ENCODE measurements at regions not wholly inside any gene's neighbourhood (a gene's known extent, or its start where the extent isn't known, plus 50 kb on each side); places are given as distances from the start of the nearest gene placed in this dataset.

GRCh38 chr3:144341471-144341870 lies 369.8 kb downstream of the DIPK2A start:
- Mint-ChIP-seq H3K4me1 (no peaks in the 10 kb centered on the region), H3K4me3 (no peak overlapping the region), H3K9me3 (no peaks in the 10 kb centered on the region), H3K36me3 (ENCODE audit: low read depth) (no peaks in the 10 kb centered on the region), H3K27me3 (no peaks in the 10 kb centered on the region), H3K27ac (no peak overlapping the region)
- intact Hi-C loops (cut with micrococcal nuclease): no loop called here
- no peak for DNase-seq

GRCh38 chr3:144343343-144343742 lies 371.7 kb downstream of the DIPK2A start:
- no peak overlapping the region for H3K27ac Mint-ChIP-seq
- no peaks in the 10 kb centered on the region for H3K4me1 Mint-ChIP-seq
- no peaks in the 10 kb centered on the region for H3K36me3 Mint-ChIP-seq (ENCODE audit: low read depth)
- intact Hi-C loops (cut with micrococcal nuclease): no loop called here
- no peak overlapping the region for H3K4me3 Mint-ChIP-seq
- no peaks in the 10 kb centered on the region for H3K9me3 Mint-ChIP-seq
- no peaks in the 10 kb centered on the region for H3K27me3 Mint-ChIP-seq
- DNase-seq: no peak

GRCh38 chr3:144343777-144344176 lies 372.2 kb downstream of the DIPK2A start:
- Mint-ChIP-seq H3K27me3 (no peaks in the 10 kb centered on the region), H3K27ac (no peak overlapping the region), H3K4me3 (no peak overlapping the region), H3K9me3 (no peaks in the 10 kb centered on the region), H3K4me1 (no peaks in the 10 kb centered on the region), H3K36me3 (ENCODE audit: low read depth) (no peaks in the 10 kb centered on the region)
- DNase-seq: no peak
- intact Hi-C loops (cut with micrococcal nuclease): no loop called here

- Mint-ChIP-seq H3K27me3 (no peaks in the 10 kb centered on the region), H3K9me3 (no peaks in the 10 kb centered on the region), H3K4me3 (no peak overlapping the region), H3K36me3 (ENCODE audit: low read depth) (no peaks in the 10 kb centered on the region), H3K4me1 (no peaks in the 10 kb centered on the region), H3K27ac (no peak overlapping the region)
- intact Hi-C loops (cut with micrococcal nuclease): no loop called here
- no peak for DNase-seq
Observed at GRCh38 chr3:144344925-144345548, 373.4 kb downstream of the DIPK2A start.

- Mint-ChIP-seq H3K27ac (no peak overlapping the region), H3K36me3 (ENCODE audit: low read depth) (no peaks in the 10 kb centered on the region), H3K9me3 (no peaks in the 10 kb centered on the region), H3K4me3 (no peak overlapping the region), H3K27me3 (no peaks in the 10 kb centered on the region), H3K4me1 (no peaks in the 10 kb centered on the region)
- intact Hi-C loops (cut with micrococcal nuclease): no loop called here
- no peak for DNase-seq
Observed at GRCh38 chr3:144350125-144350524, 378.5 kb downstream of the DIPK2A start.

GRCh38 chr3:144351011-144351410 lies 379.4 kb downstream of the DIPK2A start:
- no peaks in the 10 kb centered on the region for H3K4me1 Mint-ChIP-seq
- no peaks in the 10 kb centered on the region for H3K27me3 Mint-ChIP-seq
- intact Hi-C loops (cut with micrococcal nuclease): no loop called here
- H3K36me3 Mint-ChIP-seq (ENCODE audit: low read depth): no peaks in the 10 kb centered on the region
- no peak overlapping the region for H3K4me3 Mint-ChIP-seq
- no peak overlapping the region for H3K27ac Mint-ChIP-seq
- no peak for DNase-seq
- no peaks in the 10 kb centered on the region for H3K9me3 Mint-ChIP-seq

GRCh38 chr3:144351773-144352365 lies 380.2 kb downstream of the DIPK2A start:
- intact Hi-C loops (cut with micrococcal nuclease): no loop called here
- no peak for DNase-seq
- Mint-ChIP-seq H3K4me1 (no peaks in the 10 kb centered on the region), H3K4me3 (no peak overlapping the region), H3K27ac (no peak overlapping the region), H3K27me3 (no peaks in the 10 kb centered on the region), H3K9me3 (no peaks in the 10 kb centered on the region), H3K36me3 (ENCODE audit: low read depth) (no peaks in the 10 kb centered on the region)

GRCh38 chr3:144358191-144358590 lies 386.6 kb downstream of the DIPK2A start:
- H3K36me3 Mint-ChIP-seq (ENCODE audit: low read depth): no peaks in the 10 kb centered on the region
- H3K4me3 Mint-ChIP-seq: no peak overlapping the region
- no peaks in the 10 kb centered on the region for H3K9me3 Mint-ChIP-seq
- H3K27ac Mint-ChIP-seq: no peak overlapping the region
- no peaks in the 10 kb centered on the region for H3K4me1 Mint-ChIP-seq
- intact Hi-C loops (cut with micrococcal nuclease): no loop called here
- H3K27me3 Mint-ChIP-seq: no peaks in the 10 kb centered on the region
- DNase-seq: no peak

GRCh38 chr3:144361002-144361401 lies 389.4 kb downstream of the DIPK2A start:
- no peaks in the 10 kb centered on the region for H3K4me1 Mint-ChIP-seq
- no peak overlapping the region for H3K27ac Mint-ChIP-seq
- H3K27me3 Mint-ChIP-seq: no peaks in the 10 kb centered on the region
- DNase-seq: no peak
- H3K36me3 Mint-ChIP-seq (ENCODE audit: low read depth): no peaks in the 10 kb centered on the region
- intact Hi-C loops (cut with micrococcal nuclease): no loop called here
- H3K9me3 Mint-ChIP-seq: peaks cover 3% of the 10 kb centered on the region
- no peak overlapping the region for H3K4me3 Mint-ChIP-seq

- Mint-ChIP-seq H3K27me3 (no peaks in the 10 kb centered on the region), H3K4me3 (no peak overlapping the region), H3K36me3 (ENCODE audit: low read depth) (no peaks in the 10 kb centered on the region), H3K4me1 (no peaks in the 10 kb centered on the region), H3K27ac (no peak overlapping the region), H3K9me3 (peaks cover 7% of the 10 kb centered on the region)
- intact Hi-C loops (cut with micrococcal nuclease): no loop called here
- DNase-seq: no peak
Observed at GRCh38 chr3:144362126-144362525, 390.5 kb downstream of the DIPK2A start.

GRCh38 chr3:144363856-144364255 lies 392.2 kb downstream of the DIPK2A start:
- Mint-ChIP-seq H3K9me3 (peaks cover 16% of the 10 kb centered on the region), H3K4me3 (no peak overlapping the region), H3K4me1 (no peaks in the 10 kb centered on the region), H3K36me3 (ENCODE audit: low read depth) (no peaks in the 10 kb centered on the region), H3K27ac (no peak overlapping the region), H3K27me3 (no peaks in the 10 kb centered on the region)
- intact Hi-C loops (cut with micrococcal nuclease): no loop called here
- no peak for DNase-seq

- H3K4me1 Mint-ChIP-seq: no peaks in the 10 kb centered on the region
- peaks cover 22% of the 10 kb centered on the region for H3K9me3 Mint-ChIP-seq
- no peaks in the 10 kb centered on the region for H3K36me3 Mint-ChIP-seq (ENCODE audit: low read depth)
- no peak overlapping the region for H3K4me3 Mint-ChIP-seq
- intact Hi-C loops (cut with micrococcal nuclease): no loop called here
- H3K27ac Mint-ChIP-seq: no peak overlapping the region
- no peaks in the 10 kb centered on the region for H3K27me3 Mint-ChIP-seq
- DNase-seq: no peak
Observed at GRCh38 chr3:144364737-144365136, 393.1 kb downstream of the DIPK2A start.

- Mint-ChIP-seq H3K27ac (no peak overlapping the region), H3K36me3 (ENCODE audit: low read depth) (no peaks in the 10 kb centered on the region), H3K4me1 (no peaks in the 10 kb centered on the region), H3K9me3 (peaks cover 22% of the 10 kb centered on the region), H3K27me3 (no peaks in the 10 kb centered on the region), H3K4me3 (no peak overlapping the region)
- no peak for DNase-seq
- intact Hi-C loops (cut with micrococcal nuclease): no loop called here
Observed at GRCh38 chr3:144369129-144369879, 397.7 kb downstream of the DIPK2A start.

GRCh38 chr3:144375088-144375487 lies 403.5 kb downstream of the DIPK2A start:
- H3K27me3 Mint-ChIP-seq: no peaks in the 10 kb centered on the region
- no peak overlapping the region for H3K27ac Mint-ChIP-seq
- no peaks in the 10 kb centered on the region for H3K9me3 Mint-ChIP-seq
- intact Hi-C loops (cut with micrococcal nuclease): no loop called here
- no peak overlapping the region for H3K4me3 Mint-ChIP-seq
- H3K4me1 Mint-ChIP-seq: no peaks in the 10 kb centered on the region
- H3K36me3 Mint-ChIP-seq (ENCODE audit: low read depth): no peaks in the 10 kb centered on the region
- DNase-seq: no peak
